ENCODE measurements at regions not wholly inside any gene's neighbourhood (a gene's known extent, or its start where the extent isn't known, plus 50 kb on each side); places are given as distances from the start of the nearest gene placed in this dataset.

DNA sequence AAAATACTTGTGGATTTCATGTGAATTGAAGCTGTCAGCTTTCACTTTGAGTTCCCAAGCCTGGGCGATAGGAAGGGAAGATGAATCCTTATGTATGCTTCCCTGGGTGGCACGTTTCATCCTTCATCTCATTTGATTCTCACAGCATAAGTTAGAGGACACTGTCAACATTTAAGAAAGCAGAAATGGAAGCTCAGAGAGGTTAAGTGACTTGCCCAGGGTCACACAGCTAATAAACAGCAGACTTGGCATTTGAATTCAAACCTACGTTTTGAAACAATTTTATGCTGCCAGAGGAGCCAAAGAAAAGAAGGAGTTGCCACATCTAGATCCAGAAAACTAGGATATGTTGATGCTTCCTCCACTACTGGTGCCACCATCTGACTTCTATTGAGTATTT is 108.3 kb upstream of the GPR139 start:
- H3K27ac ChIP-seq: no peak overlapping the region
- DNase-seq (ENCODE audit: low spot score): no peak
- no peak for TF ChIP-seq CTCF (conservative IDR thresholded peaks at IDR 0.05; ENCODE audit: low read depth)
- CTCF ChIA-PET: interaction anchor here (1.0 kb wide), 1 partner anchor 10 kb away, joined by 4 read pairs; no protein-coding TSS in a partner anchor
- POLR2A ChIA-PET (ENCODE audit: low non-redundant PET): no interaction called here

DNA sequence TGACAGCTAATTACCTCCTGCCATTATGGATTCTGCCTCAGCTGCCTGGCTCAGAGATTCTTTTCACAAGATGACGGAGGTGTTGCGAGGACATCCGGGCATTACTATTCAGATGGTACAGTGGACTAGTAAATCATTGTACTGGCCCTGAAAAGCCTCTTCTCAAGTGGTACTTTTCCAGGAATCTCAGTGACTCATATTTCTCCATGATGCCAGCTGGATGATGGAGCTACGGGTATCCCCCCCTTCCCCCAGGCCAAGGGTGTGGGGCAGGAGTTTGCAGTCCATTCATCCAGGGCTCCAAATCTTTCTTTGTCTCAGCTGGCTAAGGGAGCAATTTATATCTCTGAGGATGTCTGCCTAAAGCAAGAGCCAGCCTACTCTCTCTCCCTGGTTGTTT is 107.7 kb upstream of the GPR139 start:
- no peak overlapping the region for H3K27ac ChIP-seq
- DNase-seq (ENCODE audit: low spot score): no peak
- ChIA-PET POLR2A (ENCODE audit: low non-redundant PET) (no interaction called here), CTCF (no interaction called here)
- TF ChIP-seq CTCF (conservative IDR thresholded peaks at IDR 0.05; ENCODE audit: low read depth): no peak

DNA sequence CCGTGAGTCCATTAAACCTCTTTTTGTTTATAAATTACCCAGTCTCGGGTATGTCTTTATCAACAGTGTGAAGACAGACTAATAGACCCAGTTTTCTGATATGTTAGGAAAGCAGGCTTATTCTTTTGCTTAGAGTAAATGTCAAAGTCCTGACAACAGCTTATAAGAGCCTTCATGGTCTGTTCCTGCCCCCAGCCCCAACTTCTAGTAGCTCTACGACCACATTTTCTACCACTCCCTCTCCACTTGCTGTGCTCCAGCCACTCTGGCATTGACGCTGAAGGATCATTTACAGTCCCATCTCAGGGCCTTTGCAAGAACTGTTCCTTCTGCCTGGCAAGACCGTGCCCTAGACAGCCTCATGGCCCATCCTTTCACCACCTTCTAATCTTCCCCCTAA is 104.6 kb upstream of the GPR139 start:
- no peak for TF ChIP-seq CTCF (conservative IDR thresholded peaks at IDR 0.05; ENCODE audit: low read depth)
- no peak overlapping the region for H3K27ac ChIP-seq
- DNase-seq (ENCODE audit: low spot score): no peak
- ChIA-PET POLR2A (ENCODE audit: low non-redundant PET) (no interaction called here), CTCF (no interaction called here)

- no peak for TF ChIP-seq CTCF (conservative IDR thresholded peaks at IDR 0.05; ENCODE audit: low read depth)
- ChIA-PET POLR2A (ENCODE audit: low non-redundant PET) (no interaction called here), CTCF (no interaction called here)
- H3K27ac ChIP-seq: no peak overlapping the region
- no peak for DNase-seq (ENCODE audit: low spot score)
Observed at GRCh38 chr16:20175358-20175757, 101.7 kb upstream of the GPR139 start.

DNA sequence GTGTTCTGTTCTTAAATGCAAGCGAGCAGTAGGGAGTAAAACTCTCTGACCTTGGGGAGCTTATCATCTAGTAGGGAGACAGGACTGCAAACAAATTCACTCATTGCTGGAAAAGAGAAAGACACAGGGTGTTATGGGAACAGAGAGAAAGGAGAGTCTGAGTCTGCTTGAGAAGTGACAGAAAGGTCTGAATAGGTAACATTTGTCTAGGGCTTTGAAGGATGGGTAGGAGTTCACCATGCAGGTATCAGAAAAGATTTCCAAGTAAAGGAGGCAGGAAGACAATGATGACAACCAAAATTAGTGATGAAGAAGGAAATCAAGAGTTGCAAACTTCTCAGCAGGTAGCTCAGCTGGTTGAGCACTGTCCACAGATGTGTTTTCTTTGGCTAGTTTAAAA is 93.6 kb upstream of the GPR139 start:
- ChIA-PET POLR2A (ENCODE audit: low non-redundant PET) (no interaction called here), CTCF (no interaction called here)
- DNase-seq (ENCODE audit: low spot score): no peak
- H3K27ac ChIP-seq: no peak overlapping the region
- TF ChIP-seq CTCF (conservative IDR thresholded peaks at IDR 0.05; ENCODE audit: low read depth): no peak

DNA sequence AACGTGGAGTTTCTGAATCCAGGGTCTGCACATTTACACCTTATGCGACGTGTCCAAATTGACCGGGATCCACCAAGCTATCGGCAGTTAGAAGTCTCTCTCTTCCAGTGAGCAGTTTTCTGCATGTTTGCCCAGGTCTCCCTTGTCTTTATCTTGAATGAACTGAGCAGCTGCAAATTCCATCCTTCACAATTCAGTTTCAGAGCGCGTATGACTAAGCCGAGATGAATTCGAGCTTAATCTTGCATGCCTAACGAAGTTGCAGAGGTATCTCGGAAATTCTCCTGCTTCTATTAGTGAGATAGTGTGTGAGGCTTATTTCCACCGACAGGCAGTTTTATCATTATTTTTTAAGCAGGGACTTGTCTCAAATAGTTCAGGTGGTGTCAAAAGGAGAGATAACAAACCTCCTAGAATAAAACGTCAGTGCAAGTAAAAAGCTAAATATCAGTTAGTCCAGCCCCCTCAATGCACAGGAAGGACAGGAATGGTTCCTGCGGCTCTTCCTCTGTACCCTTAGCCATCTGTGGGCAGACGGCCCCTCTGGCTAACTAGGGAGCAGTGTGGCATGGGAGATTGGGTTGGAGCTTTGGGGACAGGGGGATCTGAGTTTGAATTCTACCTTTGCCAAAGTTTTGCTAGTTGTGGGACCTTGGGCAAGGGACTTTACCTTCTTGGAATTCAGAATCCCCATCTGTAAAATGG is 93.0 kb upstream of the GPR139 start:
- TF ChIP-seq CTCF (conservative IDR thresholded peaks at IDR 0.05; ENCODE audit: low read depth): no peak
- no peak for DNase-seq (ENCODE audit: low spot score)
- H3K27ac ChIP-seq: no peak overlapping the region
- ChIA-PET POLR2A (ENCODE audit: low non-redundant PET) (no interaction called here), CTCF (no interaction called here)

All from RWPE1 (cell line).